GM12878 (cell line): ENCODE measurements at regions not wholly inside any gene's neighbourhood (a gene's known extent, or its start where the extent isn't known, plus 50 kb on each side); places are given as distances from the start of the nearest gene placed in this dataset.
A peak's percentile ranks its signal among the peaks of the same experiment; 100 is the strongest.

ENCODE experiments used
- ATAC-seq: fragments of 200-7000 bp; cut with Tn5 transposase; 3 replicates; pipeline ENCODE4 v1.9.1; 2020; ENCODE audit warnings: mild to moderate bottlenecking, moderate library complexity
- BruUV-seq: library from RNA; stranded (reverse); fragments of 400-500 nt; replicated peaks from 2 replicates; lab custom pipeline; 2021; lab: Mats Ljungman, UMichigan
- CTCF ChIA-PET: fragments of 300-600 bp; sonication (Branson Sonifier 250); formaldehyde crosslinking; extraction: SDS; loops from one replicate; lab custom pipeline; 2021; ENCODE audit warnings: inconsistent platforms; lab: Yijun Ruan, JAX
- POLR2A ChIA-PET: fragments of 350-600 bp; formaldehyde crosslinking; extraction: SDS; loops from one replicate; lab custom pipeline; 2021; ENCODE audit warnings: inconsistent platforms; lab: Charles Lee
- RAD21 ChIA-PET: fragments of 300-600 bp; sonication (Branson Sonifier 250); formaldehyde crosslinking; loops from one replicate; lab custom pipeline; 2023; ENCODE audit warnings: antibody characterized with exemption; ENCODE audit not compliant: unreplicated experiment; lab: Charles Lee
- SMC1A ChIA-PET: fragments of 300-600 bp; sonication (Branson Sonifier 250); formaldehyde crosslinking; loops from one replicate; lab custom pipeline; 2023; ENCODE audit not compliant: unreplicated experiment, uncharacterized antibody; lab: Charles Lee
- DNase-seq: peaks from one replicate; pipeline ENCODE4 v3.0.0-alpha.2; 2011; ENCODE audit warnings: low read depth, low spot score
- FAIRE-seq: peaks from 3 replicates; lab custom pipeline; 2011; peaks lifted over from hg19 to GRCh38; lab: Jason Lieb, UNC
- H2AFZ ChIP-seq: 2 replicates; pipeline ENCODE4 v1.6.0; 2011; ENCODE audit warnings: low read depth, low read length, control low read depth; ENCODE audit not compliant: control insufficient read depth
- H3K27ac ChIP-seq: 2 replicates; pipeline ENCODE4 v1.5.1; 2011; ENCODE audit warnings: control low read depth; ENCODE audit not compliant: control insufficient read depth, insufficient read depth
- H3K27me3 ChIP-seq, 2 experiments: replicated peaks in 1 of 2; 2 replicates each; pipeline versions ENCODE4 v1.6.0 to v1.6.1; 2011; ENCODE audit warnings: low read length in 1 of 2; ENCODE audit not compliant: control insufficient read depth in 2 of 2, insufficient read depth in 2 of 2
- H3K36me3 ChIP-seq, 2 experiments: 2 replicates each; pipeline ENCODE4 v1.5.1; 2011; ENCODE audit warnings: low read length in 1 of 2; ENCODE audit not compliant: control insufficient read depth in 2 of 2, insufficient read depth in 2 of 2
- H3K4me1 ChIP-seq: 2 replicates; pipeline ENCODE4 v1.6.1; 2011; ENCODE audit warnings: mild to moderate bottlenecking, low read length, moderate library complexity, mixed read lengths; ENCODE audit not compliant: control insufficient read depth, insufficient read depth
- H3K4me2 ChIP-seq: 2 replicates; pipeline ENCODE4 v1.6.0; 2011; ENCODE audit warnings: control low read depth; ENCODE audit not compliant: control insufficient read depth, insufficient read depth
- H3K4me3 ChIP-seq: fragments of 200-600 bp; sonication (generic); 2 replicates; pipeline ENCODE4 v1.5.1; 2016
- H3K79me2 ChIP-seq: 2 replicates; pipeline ENCODE4 v1.6.0; 2011; ENCODE audit warnings: low read length; ENCODE audit not compliant: control insufficient read depth, insufficient read depth
- H3K9ac ChIP-seq: 2 replicates; pipeline ENCODE4 v1.8.0; 2011; ENCODE audit warnings: low read length, control low read depth, mixed read lengths; ENCODE audit not compliant: control insufficient read depth, insufficient read depth
- H3K9me3 ChIP-seq: replicated peaks from 3 replicates; pipeline ENCODE4 v1.5.1; 2011; ENCODE audit warnings: mild to moderate bottlenecking, low read length; ENCODE audit not compliant: control insufficient read depth, insufficient read depth
- H4K20me1 ChIP-seq: 2 replicates; pipeline ENCODE4 v1.6.0; 2011; ENCODE audit not compliant: control insufficient read depth, insufficient read depth
- CEBPZ ChIP-seq: fragments of 150-350 bp; IDR thresholded peaks from 2 replicates; pipeline ENCODE4 v1.6.1; 2016; ENCODE audit warnings: low read depth, low read length
- CHD2 ChIP-seq: IDR thresholded peaks from 2 replicates; pipeline ENCODE4 v1.6.1; 2011; ENCODE audit warnings: low read depth, low read length, improper control_type of control experiment, borderline replicate concordance
- E2F8 ChIP-seq: fragments of 450-650 bp; IDR thresholded peaks from 2 replicates; pipeline ENCODE4 v1.6.1; 2018; ENCODE audit warnings: mild to moderate bottlenecking, low read depth, moderate library complexity; ENCODE audit not compliant: partially characterized antibody
- MEF2A ChIP-seq: IDR thresholded peaks from 2 replicates; pipeline ENCODE4 v1.6.1; 2011; ENCODE audit warnings: low read depth, mild to moderate bottlenecking, low read length, moderate library complexity; ENCODE audit not compliant: insufficient read depth
- NFYB ChIP-seq: IDR thresholded peaks from 2 replicates; pipeline ENCODE4 v1.6.1; 2011; ENCODE audit warnings: low read depth, mild to moderate bottlenecking, low read length, improper control_type of control experiment, moderate library complexity; ENCODE audit not compliant: insufficient read depth
- NR2C1 ChIP-seq: fragments of 450-650 bp; IDR thresholded peaks from 2 replicates; pipeline ENCODE4 v1.6.1; 2017; ENCODE audit warnings: antibody characterized with exemption, mild to moderate bottlenecking, moderate library complexity
- SP1 ChIP-seq: IDR thresholded peaks from one replicate; pipeline ENCODE4 v1.6.1; 2011; ENCODE audit warnings: low read depth, low read length
- SRF ChIP-seq, 2 experiments: IDR thresholded peaks; 2 replicates each; pipeline ENCODE4 v1.6.1; 2011; ENCODE audit warnings: low read depth in 2 of 2, low read length in 2 of 2, mild to moderate bottlenecking in 1 of 2, moderate library complexity in 1 of 2
- USF1 ChIP-seq: IDR thresholded peaks from 2 replicates; pipeline ENCODE4 v1.6.1; 2011; ENCODE audit warnings: borderline replicate concordance, low read depth, mild to moderate bottlenecking, moderate library complexity, mixed read lengths, low read length; ENCODE audit not compliant: insufficient read depth; ENCODE audit errors: extremely low read length
- YBX1 ChIP-seq: fragments of 450-650 bp; IDR thresholded peaks from 2 replicates; pipeline ENCODE4 v1.6.1; 2016; ENCODE audit warnings: antibody characterized with exemption
- ZNF24 ChIP-seq: fragments of 450-650 bp; IDR thresholded peaks from 2 replicates; pipeline ENCODE4 v1.6.1; 2017; ENCODE audit warnings: antibody characterized with exemption, mild to moderate bottlenecking
- WGBS: methylation state at CpG from one replicate; pipeline ENCODE4 v1.1.6; 2016; ENCODE audit warnings: low lambda C conversion rate; ENCODE audit not compliant: insufficient replicate concordance, insufficient coverage; ENCODE audit errors: missing lambda C conversion rate; 5-methylcytosine and 5-hydroxymethylcytosine counted together
- in situ Hi-C: fragments of 300-500 bp; cut with MboI; formaldehyde crosslinking; loops from 9 replicates; pipeline ENCODE4 v1.14.3; 2018; ENCODE audit warnings: mixed read lengths
- intact Hi-C: fragments of 100-400 bp; cut with micrococcal nuclease; formaldehyde crosslinking; loops from one replicate; pipeline ENCODE4 v1.14.2; 2022; ENCODE audit not compliant: unreplicated experiment

- H4K20me1 ChIP-seq: no peaks in the 10 kb centered on the region
- H3K9ac ChIP-seq: no peak overlapping the region
- CTCF ChIA-PET: interaction anchor here (0.6 kb wide), 1 partner anchor 637 kb away, joined by 3 read pairs; no protein-coding TSS in a partner anchor
- no peaks in the 10 kb centered on the region for H3K36me3 ChIP-seq
- no peak; the same call in 2 of the 3 replicates for ATAC-seq
- intact Hi-C loops: loop anchor here (10.0 kb wide), 1 partner anchor 1988 kb away; the partner anchor contains the start of gene ITM2B
- RAD21 ChIA-PET: no interaction called here
- WGBS: 13% methylated on average over 13 of the region's 13 CpGs
- no peak for DNase-seq
- in situ Hi-C loops: no loop called here
- H2AFZ ChIP-seq: no peak overlapping the region
- H3K79me2 ChIP-seq: no peaks in the 10 kb centered on the region
- POLR2A ChIA-PET: interaction anchor here (0.5 to 0.6 kb wide), 2 partner anchors 159 to 589 kb away, joined by 3 to 5 read pairs; no protein-coding TSS in a partner anchor
- peak overlapping the region; percentile 47; the same call in 1 of the 2 replicates for H3K4me2 ChIP-seq
- 0 out of 4 replicates have a peak, but pooled peaks cover 1 to 3% of the 10 kb centered on the region in 2 experiments for H3K27me3 ChIP-seq
- no peak overlapping the region for H3K4me3 ChIP-seq
- SMC1A ChIA-PET: interaction anchor here (4.3 kb wide), 1 partner anchor 13 kb away, joined by 17 read pairs; no protein-coding TSS in a partner anchor
- FAIRE-seq: no peak
- no TSS peak for BruUV-seq
- no peak overlapping the region for H3K27ac ChIP-seq
- H3K9me3 ChIP-seq: peaks cover 4% of the 10 kb centered on the region
- H3K4me1 ChIP-seq: peaks cover 18% of the 10 kb centered on the region
- TF ChIP-seq SRF (IDR thresholded peaks at IDR 0.05; ENCODE audit: low read depth in 2 of 2, low read length in 2 of 2) (no peak), USF1 (no peak), YBX1 (no peak), NFYB (no peak), CEBPZ (no peak), E2F8 (no peak), SP1 (no peak), NR2C1 (no peak), MEF2A (no peak), ZNF24 (no peak), CHD2 (no peak)
Observed at GRCh38 chr13:50222569-50223332, 207.5 kb downstream of the KCNRG start.
